ENCODE measurements at regions not wholly inside any gene's neighbourhood (a gene's known extent, or its start where the extent isn't known, plus 50 kb on each side); places are given as distances from the start of the nearest gene placed in this dataset.

- 100% methylated on average over 1 of the region's 4 CpGs for WGBS (ENCODE audit: insufficient coverage)
- no peak for DNase-seq
- CTCF ChIA-PET = interaction anchor here (1.4 kb wide), 1 partner anchor 57 kb away, joined by 3 read pairs; no protein-coding TSS in a partner anchor
- H3K27ac ChIP-seq (ENCODE audit: insufficient read depth in 1 of 2, low read depth in 1 of 2, low read length in 2 of 2, poor library complexity in 1 of 2, severe bottlenecking in 2 of 2) = no peak overlapping the region
- H3K27me3 ChIP-seq (replicated peaks in 2 of 5; ENCODE audit: control insufficient read depth in 4 of 5, insufficient read depth in 5 of 5, low read length in 4 of 5) = peaks cover 0 to 17% (median 0%) of the 10 kb centered on the region in 5 experiments
- no peak overlapping the region for H3K4me3 ChIP-seq (ENCODE audit: control insufficient read depth in 1 of 7, extremely low read depth in 1 of 7, insufficient read depth in 4 of 7, low read depth in 2 of 7, low read length in 6 of 7)
- peaks cover 0 to 14% (median 7%) of the 10 kb centered on the region in 4 experiments for H3K4me1 ChIP-seq (ENCODE audit: control extremely low read depth in 1 of 4, control insufficient read depth in 4 of 4, insufficient read depth in 4 of 4, low read length in 3 of 4)
- H3K9me3 ChIP-seq (ENCODE audit: control extremely low read depth in 1 of 5, control insufficient read depth in 4 of 5, insufficient read depth in 2 of 5, low read depth in 1 of 5, low read length in 4 of 5) = no peaks in the 10 kb centered on the region
- no peaks in the 10 kb centered on the region for H3K36me3 ChIP-seq (ENCODE audit: control insufficient read depth in 4 of 4, insufficient read depth in 4 of 4, low read length in 3 of 4)
- POLR2A ChIA-PET = no interaction called here
These were observed 200.0 kb upstream of the MSX2 start for GRCh38 chr5:174524351-174524750.

GRCh38 chr5:174526177-174526576 is 198.2 kb upstream of the MSX2 start:
- no peak overlapping the region for H3K4me3 ChIP-seq (ENCODE audit: control insufficient read depth in 1 of 7, extremely low read depth in 1 of 7, insufficient read depth in 4 of 7, low read depth in 2 of 7, low read length in 6 of 7)
- POLR2A ChIA-PET = no interaction called here
- WGBS (ENCODE audit: insufficient coverage) = 96% methylated on average over 4 of the region's 4 CpGs
- H3K36me3 ChIP-seq (ENCODE audit: control insufficient read depth in 4 of 4, insufficient read depth in 4 of 4, low read length in 3 of 4) = no peaks in the 10 kb centered on the region
- peaks cover 0 to 8% (median 0%) of the 10 kb centered on the region in 5 experiments for H3K27me3 ChIP-seq (replicated peaks in 2 of 5; ENCODE audit: control insufficient read depth in 4 of 5, insufficient read depth in 5 of 5, low read length in 4 of 5)
- no peaks in the 10 kb centered on the region for H3K9me3 ChIP-seq (ENCODE audit: control extremely low read depth in 1 of 5, control insufficient read depth in 4 of 5, insufficient read depth in 2 of 5, low read depth in 1 of 5, low read length in 4 of 5)
- no peak for DNase-seq
- H3K27ac ChIP-seq (ENCODE audit: insufficient read depth in 1 of 2, low read depth in 1 of 2, low read length in 2 of 2, poor library complexity in 1 of 2, severe bottlenecking in 2 of 2) = no peak overlapping the region
- H3K4me1 ChIP-seq (ENCODE audit: control extremely low read depth in 1 of 4, control insufficient read depth in 4 of 4, insufficient read depth in 4 of 4, low read length in 3 of 4) = peaks cover 3 to 18% (median 15%) of the 10 kb centered on the region in 4 experiments
- CTCF ChIA-PET = no interaction called here

DNA sequence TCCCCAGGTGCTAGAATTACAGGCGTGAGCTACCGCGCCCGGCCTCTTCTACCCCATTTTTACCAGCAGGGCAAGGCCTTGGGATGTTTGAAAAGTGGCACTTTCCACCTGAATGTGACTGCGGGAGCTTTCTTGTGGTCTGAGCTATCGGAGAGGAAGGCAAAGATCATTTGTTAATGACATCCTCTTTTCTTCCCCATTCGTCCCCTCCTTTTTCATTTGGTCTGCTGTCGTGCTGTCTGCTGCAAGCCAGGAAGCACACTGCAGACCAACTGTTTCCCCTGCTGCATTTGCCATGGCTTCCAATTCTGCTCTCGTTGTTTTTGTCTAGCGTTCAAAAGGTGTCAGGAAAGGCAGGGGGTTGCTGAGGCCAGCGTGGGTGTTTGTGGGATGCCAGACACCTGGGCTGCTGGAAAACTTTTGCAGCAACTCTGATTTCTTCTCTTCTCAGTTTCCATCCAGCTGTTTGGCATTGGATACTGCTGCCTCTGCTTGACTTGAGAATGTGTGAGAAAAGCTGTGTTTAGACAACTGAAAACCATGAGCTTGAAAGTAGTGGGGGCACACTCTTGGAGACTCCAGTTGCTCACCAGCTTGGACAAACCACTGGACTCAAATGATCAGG is 196.4 kb upstream of the MSX2 start:
- Histone ChIP-seq H3K27ac (ENCODE audit: insufficient read depth in 1 of 2, low read depth in 1 of 2, low read length in 2 of 2, poor library complexity in 1 of 2, severe bottlenecking in 2 of 2) (no peak overlapping the region), H3K4me3 (ENCODE audit: control insufficient read depth in 1 of 7, extremely low read depth in 1 of 7, insufficient read depth in 4 of 7, low read depth in 2 of 7, low read length in 6 of 7) (no peak overlapping the region), H3K4me1 (ENCODE audit: control extremely low read depth in 1 of 4, control insufficient read depth in 4 of 4, insufficient read depth in 4 of 4, low read length in 3 of 4) (peaks cover 12 to 37% (median 34%) of the 10 kb centered on the region in 4 experiments), H3K9me3 (ENCODE audit: control extremely low read depth in 1 of 5, control insufficient read depth in 4 of 5, insufficient read depth in 2 of 5, low read depth in 1 of 5, low read length in 4 of 5) (no peaks in the 10 kb centered on the region), H3K27me3 (replicated peaks in 2 of 5; ENCODE audit: control insufficient read depth in 4 of 5, insufficient read depth in 5 of 5, low read length in 4 of 5) (peaks cover 0 to 8% (median 0%) of the 10 kb centered on the region in 5 experiments), H3K36me3 (ENCODE audit: control insufficient read depth in 4 of 4, insufficient read depth in 4 of 4, low read length in 3 of 4) (no peaks in the 10 kb centered on the region)
- peak in 2 of 3 donors; percentile 67 to 72 for DNase-seq
- WGBS (ENCODE audit: insufficient coverage) = 13% methylated on average over 6 of the region's 11 CpGs
- CTCF ChIA-PET = interaction anchor here (1.1 kb wide), 1 partner anchor 85 kb away, joined by 3 read pairs; no protein-coding TSS in a partner anchor
- POLR2A ChIA-PET = no interaction called here

DNA sequence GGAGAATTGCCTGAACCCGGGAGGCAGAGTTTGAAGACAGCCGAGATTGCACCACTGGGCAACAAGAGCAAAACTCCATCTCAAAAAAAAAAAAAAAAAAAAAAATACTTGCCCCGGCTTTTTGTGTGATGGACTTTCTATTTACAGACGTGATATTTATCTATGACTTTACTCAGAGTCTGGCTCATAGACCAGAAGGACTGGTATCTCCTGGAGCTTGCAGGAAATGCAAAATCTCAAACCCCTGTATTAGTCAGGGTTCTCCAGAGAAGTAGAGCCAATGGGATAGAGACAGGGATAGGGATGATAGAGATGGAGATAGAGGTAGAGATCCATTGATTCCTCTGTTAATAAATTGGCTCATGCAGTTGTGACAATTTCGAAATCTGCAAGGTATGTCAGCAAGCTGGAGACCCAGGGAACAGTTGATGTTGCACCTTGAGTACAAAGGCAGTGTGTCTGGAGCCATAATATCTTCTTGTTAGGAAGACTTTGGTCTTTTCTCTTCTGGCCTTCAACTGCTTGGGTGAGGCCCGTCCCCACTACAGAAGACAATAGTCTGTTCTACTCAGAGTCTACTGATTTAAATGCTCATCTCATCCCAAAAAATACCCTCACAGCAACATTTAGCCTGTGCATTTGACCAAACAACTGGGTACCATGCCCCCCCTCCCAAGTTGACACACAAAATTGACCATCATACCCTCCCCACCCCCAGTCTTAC is 195.4 kb upstream of the MSX2 start:
- H3K27me3 ChIP-seq (replicated peaks in 2 of 5; ENCODE audit: control insufficient read depth in 4 of 5, insufficient read depth in 5 of 5, low read length in 4 of 5) = peaks cover 0 to 8% (median 0%) of the 10 kb centered on the region in 5 experiments
- 89% methylated on average over 4 of the region's 6 CpGs for WGBS (ENCODE audit: insufficient coverage)
- no peaks in the 10 kb centered on the region for H3K36me3 ChIP-seq (ENCODE audit: control insufficient read depth in 4 of 4, insufficient read depth in 4 of 4, low read length in 3 of 4)
- ChIA-PET CTCF (interaction anchor here (1.1 kb wide), 1 partner anchor 84 kb away, joined by 3 read pairs; no protein-coding TSS in a partner anchor), POLR2A (no interaction called here)
- H3K27ac ChIP-seq (ENCODE audit: insufficient read depth in 1 of 2, low read depth in 1 of 2, low read length in 2 of 2, poor library complexity in 1 of 2, severe bottlenecking in 2 of 2) = no peak overlapping the region
- no peak for DNase-seq
- peaks cover 18 to 46% (median 43%) of the 10 kb centered on the region in 4 experiments for H3K4me1 ChIP-seq (ENCODE audit: control extremely low read depth in 1 of 4, control insufficient read depth in 4 of 4, insufficient read depth in 4 of 4, low read length in 3 of 4)
- H3K9me3 ChIP-seq (ENCODE audit: control extremely low read depth in 1 of 5, control insufficient read depth in 4 of 5, insufficient read depth in 2 of 5, low read depth in 1 of 5, low read length in 4 of 5) = no peaks in the 10 kb centered on the region
- H3K4me3 ChIP-seq (ENCODE audit: control insufficient read depth in 1 of 7, extremely low read depth in 1 of 7, insufficient read depth in 4 of 7, low read depth in 2 of 7, low read length in 6 of 7) = no peak overlapping the region

- no peak overlapping the region for H3K4me3 ChIP-seq (ENCODE audit: control insufficient read depth in 1 of 7, extremely low read depth in 1 of 7, insufficient read depth in 4 of 7, low read depth in 2 of 7, low read length in 6 of 7)
- H3K4me1 ChIP-seq (ENCODE audit: control extremely low read depth in 1 of 4, control insufficient read depth in 4 of 4, insufficient read depth in 4 of 4, low read length in 3 of 4) = peaks cover 18 to 51% (median 48%) of the 10 kb centered on the region in 4 experiments
- ChIA-PET POLR2A (no interaction called here), CTCF (no interaction called here)
- peaks cover 0 to 8% (median 0%) of the 10 kb centered on the region in 5 experiments for H3K27me3 ChIP-seq (replicated peaks in 2 of 5; ENCODE audit: control insufficient read depth in 4 of 5, insufficient read depth in 5 of 5, low read length in 4 of 5)
- no peaks in the 10 kb centered on the region for H3K36me3 ChIP-seq (ENCODE audit: control insufficient read depth in 4 of 4, insufficient read depth in 4 of 4, low read length in 3 of 4)
- no peak for DNase-seq
- H3K27ac ChIP-seq (ENCODE audit: insufficient read depth in 1 of 2, low read depth in 1 of 2, low read length in 2 of 2, poor library complexity in 1 of 2, severe bottlenecking in 2 of 2) = no peak overlapping the region
- 100% methylated on average over 9 of the region's 9 CpGs for WGBS (ENCODE audit: insufficient coverage)
- no peaks in the 10 kb centered on the region for H3K9me3 ChIP-seq (ENCODE audit: control extremely low read depth in 1 of 5, control insufficient read depth in 4 of 5, insufficient read depth in 2 of 5, low read depth in 1 of 5, low read length in 4 of 5)
These were observed 194.3 kb upstream of the MSX2 start for GRCh38 chr5:174529925-174530681.

- H3K36me3 ChIP-seq (ENCODE audit: control insufficient read depth in 4 of 4, insufficient read depth in 4 of 4, low read length in 3 of 4) = no peaks in the 10 kb centered on the region
- peak overlapping the region in 3 of 7 experiments; percentile 31 to 56 (median 53) for H3K4me3 ChIP-seq (ENCODE audit: control insufficient read depth in 1 of 7, extremely low read depth in 1 of 7, insufficient read depth in 4 of 7, low read depth in 2 of 7, low read length in 6 of 7)
- WGBS (ENCODE audit: insufficient coverage) = 36% methylated on average over 4 of the region's 7 CpGs
- H3K27me3 ChIP-seq (replicated peaks in 2 of 5; ENCODE audit: control insufficient read depth in 4 of 5, insufficient read depth in 5 of 5, low read length in 4 of 5) = peaks cover 0 to 2% (median 0%) of the 10 kb centered on the region in 5 experiments
- ChIA-PET CTCF (interaction anchor here (0.6 kb wide), 1 partner anchor 1289 kb away, joined by 3 read pairs; no protein-coding TSS in a partner anchor), POLR2A (no interaction called here)
- DNase-seq = peak in 2 of 3 donors; percentile 52 to 56
- H3K9me3 ChIP-seq (ENCODE audit: control extremely low read depth in 1 of 5, control insufficient read depth in 4 of 5, insufficient read depth in 2 of 5, low read depth in 1 of 5, low read length in 4 of 5) = no peaks in the 10 kb centered on the region
- H3K27ac ChIP-seq (ENCODE audit: insufficient read depth in 1 of 2, low read depth in 1 of 2, low read length in 2 of 2, poor library complexity in 1 of 2, severe bottlenecking in 2 of 2) = no peak overlapping the region
- peaks cover 18 to 51% (median 48%) of the 10 kb centered on the region in 4 experiments for H3K4me1 ChIP-seq (ENCODE audit: control extremely low read depth in 1 of 4, control insufficient read depth in 4 of 4, insufficient read depth in 4 of 4, low read length in 3 of 4)
These were observed 192.6 kb upstream of the MSX2 start for GRCh38 chr5:174531782-174532191.

All from common myeloid progenitor, CD34-positive (primary cell).